Caco-2 (cell line): ENCODE measurements at regions not wholly inside any gene's neighbourhood (a gene's known extent, or its start where the extent isn't known, plus 50 kb on each side); places are given as distances from the start of the nearest gene placed in this dataset.

Source experiments
- BruUV-seq: library from RNA; stranded (reverse); fragments of 400-500 nt; replicated peaks from 2 replicates; lab custom pipeline; 2021; lab: Mats Ljungman, UMichigan
- CTCF ChIA-PET: fragments of 300-600 bp; sonication (Branson Sonifier 250); formaldehyde crosslinking; loops from one replicate; lab custom pipeline; 2022; ENCODE audit warnings: antibody characterized with exemption; lab: Charles Lee
- POLR2A ChIA-PET: fragments of 300-600 bp; sonication (Branson Sonifier 250); formaldehyde crosslinking; loops from one replicate; lab custom pipeline; 2022; ENCODE audit warnings: antibody characterized with exemption; lab: Charles Lee
- DNase-seq, 2 experiments: peaks; one replicate each; pipeline versions ENCODE4 v3.0.0 to v3.0.0-alpha.2; 2020 to 2022
- H3K27me3 ChIP-seq: replicated peaks from 2 replicates; pipeline ENCODE4 v1.6.0; 2011; ENCODE audit warnings: low read length; ENCODE audit not compliant: control insufficient read depth, insufficient read depth
- H3K36me3 ChIP-seq: 2 replicates; pipeline ENCODE4 v1.5.1; 2011; ENCODE audit warnings: low read length; ENCODE audit not compliant: control insufficient read depth, insufficient read depth
- H3K4me1 ChIP-seq: fragments of 250-450 bp; sonication (Bioruptor Pico); 2 replicates; pipeline ENCODE4 v1.5.1; 2020; ENCODE audit warnings: mild to moderate bottlenecking
- H3K4me3 ChIP-seq: 2 replicates; pipeline ENCODE4 v1.5.1; 2011; ENCODE audit warnings: low read depth, mild to moderate bottlenecking, control low read depth, low read length
- H3K9me3 ChIP-seq: fragments of 250-450 bp; sonication (Bioruptor Pico); 2 replicates; pipeline ENCODE4 v1.5.1; 2020; ENCODE audit warnings: mild to moderate bottlenecking, moderate library complexity
- H3K27ac Mint-ChIP-seq: one replicate; pipeline ENCODE4 v1.8.0; 2022; ENCODE audit warnings: mixed read lengths; ENCODE audit not compliant: unreplicated experiment
- H3K27me3 Mint-ChIP-seq: one replicate; pipeline ENCODE4 v1.8.0; 2022; ENCODE audit warnings: mixed read lengths; ENCODE audit not compliant: insufficient read depth, unreplicated experiment
- H3K36me3 Mint-ChIP-seq: one replicate; pipeline ENCODE4 v1.8.0; 2022; ENCODE audit warnings: mild to moderate bottlenecking, mixed read lengths; ENCODE audit not compliant: insufficient read depth, unreplicated experiment
- H3K4me1 Mint-ChIP-seq: one replicate; pipeline ENCODE4 v1.8.0; 2022; ENCODE audit warnings: low read depth, mixed read lengths; ENCODE audit not compliant: unreplicated experiment
- H3K4me3 Mint-ChIP-seq: one replicate; pipeline ENCODE4 v1.8.0; 2022; ENCODE audit warnings: mild to moderate bottlenecking, moderate library complexity, mixed read lengths; ENCODE audit not compliant: unreplicated experiment
- H3K9me3 Mint-ChIP-seq: one replicate; pipeline ENCODE4 v1.8.0; 2022; ENCODE audit warnings: mixed read lengths; ENCODE audit not compliant: unreplicated experiment
- intact Hi-C: fragments of 100-400 bp; cut with micrococcal nuclease; formaldehyde crosslinking; loops from one replicate; pipeline ENCODE4 v1.10.0; 2022; ENCODE audit not compliant: unreplicated experiment
- TF ChIP-seq, protein P1 (sequence below), 2 experiments: fragments of 200-600 bp in 1 of 2; IDR thresholded peaks; 1 replicate in 1 of 2; 2 replicates in 1 of 2; pipeline versions ENCODE4 v1.5.1 to v1.8.0; 2011 to 2022; ENCODE audit warnings: antibody characterized with exemption in 1 of 2, control low read depth in 1 of 2, inconsistent platforms in 1 of 2, low read depth in 1 of 2, low read length in 1 of 2, mild to moderate bottlenecking in 1 of 2, moderate library complexity in 1 of 2; ENCODE audit not compliant: insufficient read depth in 1 of 2, severe bottlenecking in 1 of 2, unreplicated experiment in 1 of 2

DNA sequence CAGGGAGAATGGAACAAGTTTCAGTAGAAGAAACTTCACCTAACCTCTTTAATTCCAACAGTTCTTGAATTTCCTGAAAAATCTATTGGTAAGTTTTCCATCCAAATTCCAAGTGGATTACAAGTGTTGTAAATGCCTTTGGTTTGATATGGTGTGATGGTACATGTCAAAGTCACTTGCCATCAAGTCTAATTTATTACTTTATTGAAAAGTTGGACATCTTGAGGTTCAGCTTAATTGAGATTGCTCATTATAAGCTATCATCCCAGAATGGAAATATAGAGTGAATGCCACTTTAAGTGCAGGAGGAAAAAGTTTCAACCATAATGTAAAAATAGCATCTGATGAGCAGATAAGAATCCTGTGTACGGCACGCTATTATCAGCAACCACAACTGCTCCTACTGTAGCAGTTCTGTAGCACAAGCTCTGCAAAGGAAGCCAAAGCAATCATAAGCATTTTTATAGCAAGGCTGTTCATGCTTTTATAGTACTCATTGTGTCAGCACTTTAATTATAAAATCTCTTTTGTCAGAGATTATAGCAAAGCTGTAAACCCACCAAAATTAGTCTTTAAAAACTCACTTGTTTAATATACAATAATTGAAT, 991.8 kb upstream of the PHF14 start:
- TF ChIP-seq, protein P1, sequence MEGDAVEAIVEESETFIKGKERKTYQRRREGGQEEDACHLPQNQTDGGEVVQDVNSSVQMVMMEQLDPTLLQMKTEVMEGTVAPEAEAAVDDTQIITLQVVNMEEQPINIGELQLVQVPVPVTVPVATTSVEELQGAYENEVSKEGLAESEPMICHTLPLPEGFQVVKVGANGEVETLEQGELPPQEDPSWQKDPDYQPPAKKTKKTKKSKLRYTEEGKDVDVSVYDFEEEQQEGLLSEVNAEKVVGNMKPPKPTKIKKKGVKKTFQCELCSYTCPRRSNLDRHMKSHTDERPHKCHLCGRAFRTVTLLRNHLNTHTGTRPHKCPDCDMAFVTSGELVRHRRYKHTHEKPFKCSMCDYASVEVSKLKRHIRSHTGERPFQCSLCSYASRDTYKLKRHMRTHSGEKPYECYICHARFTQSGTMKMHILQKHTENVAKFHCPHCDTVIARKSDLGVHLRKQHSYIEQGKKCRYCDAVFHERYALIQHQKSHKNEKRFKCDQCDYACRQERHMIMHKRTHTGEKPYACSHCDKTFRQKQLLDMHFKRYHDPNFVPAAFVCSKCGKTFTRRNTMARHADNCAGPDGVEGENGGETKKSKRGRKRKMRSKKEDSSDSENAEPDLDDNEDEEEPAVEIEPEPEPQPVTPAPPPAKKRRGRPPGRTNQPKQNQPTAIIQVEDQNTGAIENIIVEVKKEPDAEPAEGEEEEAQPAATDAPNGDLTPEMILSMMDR (IDR thresholded peaks at IDR 0.05; ENCODE audit: insufficient read depth in 1 of 2, low read depth in 1 of 2, low read length in 1 of 2, severe bottlenecking in 1 of 2, unreplicated experiment in 1 of 2) = no peak
- H3K4me3 ChIP-seq = no peak overlapping the region
- H3K4me1 ChIP-seq = no peaks in the 10 kb centered on the region
- Mint-ChIP-seq H3K9me3 (no peaks in the 10 kb centered on the region), H3K4me1 (no peaks in the 10 kb centered on the region), H3K27me3 (no peaks in the 10 kb centered on the region), H3K27ac (no peak overlapping the region), H3K36me3 (no peaks in the 10 kb centered on the region), H3K4me3 (no peak overlapping the region)
- H3K9me3 ChIP-seq = no peaks in the 10 kb centered on the region
- ChIA-PET POLR2A (no interaction called here), CTCF (no interaction called here)
- no peaks in the 10 kb centered on the region for H3K36me3 ChIP-seq
- BruUV-seq = no TSS peak
- DNase-seq = no peak
- no peaks in the 10 kb centered on the region for H3K27me3 ChIP-seq
- intact Hi-C loops = no loop called here

DNA sequence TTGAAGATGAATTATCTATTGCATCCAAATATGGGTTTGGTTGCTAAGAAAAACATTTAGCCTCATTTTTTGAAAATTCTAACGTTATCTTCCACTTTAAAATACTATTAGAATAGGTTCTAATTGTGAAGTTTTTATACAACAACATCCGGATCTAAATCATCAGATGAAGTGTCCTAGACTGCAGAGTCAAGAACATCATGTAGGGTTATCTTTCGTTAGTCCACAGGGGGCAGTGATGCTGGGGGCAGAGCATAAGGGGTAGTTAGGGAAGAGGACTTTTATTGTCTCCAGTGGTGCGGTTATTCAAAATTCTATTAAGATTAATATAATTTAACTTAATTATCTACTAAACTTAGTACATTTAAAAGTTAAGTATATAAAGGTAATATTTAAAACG, 990.6 kb upstream of the PHF14 start:
- POLR2A ChIA-PET = no interaction called here
- no peak overlapping the region for H3K27ac Mint-ChIP-seq

DNA sequence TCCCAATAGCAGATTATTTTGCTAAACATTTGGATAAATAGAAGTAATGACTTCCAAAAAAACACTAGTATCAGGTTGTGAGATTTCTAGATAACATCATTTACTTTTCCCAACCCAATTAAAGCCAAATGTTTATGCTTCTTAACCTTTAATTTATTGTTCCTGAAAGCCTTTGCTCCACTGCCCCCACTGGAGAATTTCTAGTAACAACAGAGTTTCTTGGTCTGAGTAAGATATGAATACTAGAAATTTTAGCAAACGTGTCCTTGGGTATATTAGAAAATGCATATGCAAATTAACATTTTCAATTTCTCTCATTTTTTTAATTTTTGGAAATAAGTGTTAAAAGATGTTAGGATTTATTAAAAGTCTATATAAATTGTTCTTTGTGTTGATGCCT, 958.0 kb upstream of the PHF14 start:
- ChIA-PET POLR2A (no interaction called here), CTCF (no interaction called here)
- no peaks in the 10 kb centered on the region for H3K27me3 Mint-ChIP-seq
- H3K4me3 ChIP-seq = no peak overlapping the region
- BruUV-seq = no TSS peak
- TF ChIP-seq, protein P1 (IDR thresholded peaks at IDR 0.05; ENCODE audit: insufficient read depth in 1 of 2, low read depth in 1 of 2, low read length in 1 of 2, severe bottlenecking in 1 of 2, unreplicated experiment in 1 of 2) = no peak
- no peaks in the 10 kb centered on the region for H3K4me1 ChIP-seq
- no peak overlapping the region for H3K4me3 Mint-ChIP-seq
- H3K27ac Mint-ChIP-seq = no peak overlapping the region
- no peaks in the 10 kb centered on the region for H3K27me3 ChIP-seq
- intact Hi-C loops = no loop called here
- peaks cover 11% of the 10 kb centered on the region for H3K9me3 Mint-ChIP-seq
- DNase-seq = no peak
- H3K36me3 Mint-ChIP-seq = no peaks in the 10 kb centered on the region
- no peaks in the 10 kb centered on the region for H3K36me3 ChIP-seq
- H3K4me1 Mint-ChIP-seq = no peaks in the 10 kb centered on the region
- no peaks in the 10 kb centered on the region for H3K9me3 ChIP-seq

More for the DNA sequence above, 990.6 kb upstream of the PHF14 start:
- Histone ChIP-seq H3K4me1 (no peaks in the 10 kb centered on the region), H3K27me3 (no peaks in the 10 kb centered on the region), H3K9me3 (no peaks in the 10 kb centered on the region), H3K36me3 (no peaks in the 10 kb centered on the region), H3K4me3 (no peak overlapping the region)
- no TSS peak for BruUV-seq
- no peaks in the 10 kb centered on the region for H3K36me3 Mint-ChIP-seq
- no peaks in the 10 kb centered on the region for H3K27me3 Mint-ChIP-seq
- TF ChIP-seq, protein P1 (IDR thresholded peaks at IDR 0.05; ENCODE audit: insufficient read depth in 1 of 2, low read depth in 1 of 2, low read length in 1 of 2, severe bottlenecking in 1 of 2, unreplicated experiment in 1 of 2) = peak in 1 of 2 experiments; percentile 11
- CTCF ChIA-PET = no interaction called here
- DNase-seq = no peak
- no peak overlapping the region for H3K4me3 Mint-ChIP-seq
- intact Hi-C loops = no loop called here
- peaks cover 6% of the 10 kb centered on the region for H3K9me3 Mint-ChIP-seq
- no peaks in the 10 kb centered on the region for H3K4me1 Mint-ChIP-seq
